Esophagus muscularis mucosa (tissue), 4 donors: ENCODE measurements at regions not wholly inside any gene's neighbourhood (a gene's known extent, or its start where the extent isn't known, plus 50 kb on each side); places are given as distances from the start of the nearest gene placed in this dataset.

Experiments
- CTCF ChIP-seq, 3 experiments: fragments of 200-600 bp in 2 of 3; fragments of 450-650 bp in 1 of 3; sonication (generic) in 2 of 3; IDR thresholded peaks; one replicate each; pipeline ENCODE4 v1.5.1; 2017 to 2019; ENCODE audit warnings: antibody characterized with exemption in 3 of 3, mild to moderate bottlenecking in 2 of 3, moderate library complexity in 1 of 3
- EP300 ChIP-seq: sonication (generic); formaldehyde crosslinking; IDR thresholded peaks from one replicate; pipeline ENCODE4 v1.6.1; 2017; ENCODE audit warnings: antibody characterized with exemption
- POLR2A ChIP-seq: fragments of 450-650 bp; IDR thresholded peaks from one replicate; pipeline ENCODE4 v1.6.1; 2017; ENCODE audit warnings: antibody characterized with exemption, moderate library complexity, mild to moderate bottlenecking, low read depth

GRCh38 chr12:47549258-47549657 lies 156.6 kb downstream of the RPAP3 start:
- TF ChIP-seq POLR2A (no peak), CTCF (IDR thresholded peaks at IDR 0.05) (no peak), EP300 (no peak)
